ENCODE measurements at regions not wholly inside any gene's neighbourhood (a gene's known extent, or its start where the extent isn't known, plus 50 kb on each side); places are given as distances from the start of the nearest gene placed in this dataset.
"Not testable (repeated sequence)": the region's sequence is repeated elsewhere in the genome, so short reads cannot be mapped to it uniquely, and the experiment has no call there.

GRCh38 chr15:66635817-66636216 lies 66.2 kb upstream of the SMAD6 start:
- DNase-seq, result no peak

DNA sequence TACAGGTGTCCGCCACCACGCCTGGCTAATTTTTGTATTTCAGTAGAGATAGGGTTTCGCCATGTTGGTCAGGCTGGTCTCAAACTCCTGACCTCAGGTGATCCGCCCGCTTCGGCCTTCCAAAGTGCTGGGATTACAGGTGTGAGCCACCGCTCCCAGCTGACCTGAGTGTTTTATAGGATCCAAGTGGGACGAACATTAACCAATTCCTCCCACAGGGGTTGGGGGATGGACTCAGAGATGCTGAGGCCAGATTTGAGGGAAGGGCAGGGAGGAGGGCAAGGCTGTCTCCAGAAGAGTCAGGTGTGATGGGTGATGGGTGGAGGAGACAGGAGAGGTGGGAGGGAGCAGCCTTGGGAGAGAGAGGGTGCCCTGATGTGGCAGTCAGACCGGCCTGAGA lies 65.0 kb upstream of the SMAD6 start:
- DNase-seq, result not testable (repeated sequence)

GRCh38 chr15:66638377-66638776 lies 63.7 kb upstream of the SMAD6 start:
- no peak for DNase-seq

DNA sequence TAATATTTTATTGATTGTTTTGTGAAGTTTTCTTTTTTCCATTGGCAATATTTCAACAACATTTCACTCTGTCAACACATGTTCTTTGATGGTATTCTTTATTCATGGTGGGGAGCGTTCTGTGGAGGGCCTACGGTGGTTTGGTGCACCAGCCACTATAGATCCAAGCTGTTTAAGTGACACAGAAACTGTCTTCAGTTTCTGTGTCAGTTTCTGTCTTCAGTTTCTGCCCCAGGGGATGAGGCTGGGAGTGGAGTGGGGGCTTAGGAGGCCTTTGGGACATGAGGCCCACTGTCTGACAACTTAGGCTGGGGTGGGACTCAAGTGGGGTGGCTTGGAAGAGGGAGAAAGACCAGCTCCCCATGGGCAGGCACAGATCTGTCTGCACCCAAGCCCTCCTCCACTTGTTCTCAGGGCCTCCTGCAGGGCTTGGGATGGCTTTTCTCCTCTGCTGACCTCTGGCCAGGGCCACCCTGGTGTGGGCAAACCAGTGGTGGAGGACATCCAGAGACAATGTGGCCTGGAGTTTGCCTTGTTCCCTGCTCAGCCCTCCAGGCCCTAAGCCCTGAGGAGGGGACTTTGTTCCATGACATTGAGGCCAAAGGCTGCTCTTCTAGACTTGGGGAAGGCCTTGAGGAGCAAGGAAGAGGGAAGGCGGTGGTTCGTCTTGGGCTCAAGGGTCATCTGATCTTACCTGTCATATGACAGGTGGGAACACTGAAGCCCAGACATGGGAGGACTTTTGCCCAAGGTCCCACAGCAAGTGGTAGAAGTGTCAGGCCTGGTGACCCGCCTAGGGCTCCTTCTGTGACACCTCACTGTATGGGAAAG lies 60.3 kb upstream of the SMAD6 start:
- no peak for DNase-seq

- no peak for DNase-seq
Observed at GRCh38 chr15:66642514-66642913, 59.5 kb upstream of the SMAD6 start.

- no peak for DNase-seq
Observed at GRCh38 chr15:66643033-66643432, 59.0 kb upstream of the SMAD6 start.

DNA sequence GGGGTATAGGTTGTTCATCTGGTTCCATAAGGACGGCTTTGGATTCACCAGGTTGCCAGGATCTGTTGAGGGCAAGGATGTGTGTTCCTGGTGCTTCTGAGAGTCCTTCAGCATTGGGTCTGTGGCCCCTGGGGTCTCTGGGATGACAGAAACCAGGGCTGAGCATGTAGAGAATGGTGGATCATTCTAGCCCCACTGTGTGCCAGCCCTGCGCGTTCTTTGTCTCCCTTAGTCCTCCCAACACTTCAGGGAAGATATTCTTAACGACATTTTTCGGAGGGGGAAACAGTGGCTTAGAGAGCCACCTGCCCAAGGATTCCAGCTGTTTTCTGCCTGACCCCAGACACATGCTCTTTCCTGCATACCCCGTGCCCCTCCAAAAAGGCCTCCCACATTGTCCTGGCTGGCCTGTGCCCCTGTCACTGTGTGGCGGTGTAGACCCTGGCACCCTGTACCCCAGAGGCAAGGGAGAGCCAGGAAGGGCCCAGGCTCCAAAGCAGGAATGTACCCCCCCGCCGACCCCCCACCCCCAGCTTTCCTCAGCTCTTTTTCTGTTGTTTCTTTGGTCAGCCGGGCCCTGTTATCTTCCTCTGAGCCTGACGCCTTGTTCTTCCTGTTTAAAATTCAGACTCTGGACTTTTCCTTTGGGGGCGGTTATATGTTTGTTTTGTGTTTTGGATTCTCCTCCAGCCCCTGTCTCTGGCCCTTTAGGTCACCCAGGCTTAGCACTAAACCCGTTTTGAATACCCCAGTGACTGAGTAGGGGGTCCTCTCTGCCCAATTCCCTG lies 57.8 kb upstream of the SMAD6 start:
- DNase-seq, result no peak

GRCh38 chr15:66644869-66645268 lies 57.2 kb upstream of the SMAD6 start:
- no peak for DNase-seq

- no peak for DNase-seq
Observed at GRCh38 chr15:66646308-66646707, 55.7 kb upstream of the SMAD6 start.

DNA sequence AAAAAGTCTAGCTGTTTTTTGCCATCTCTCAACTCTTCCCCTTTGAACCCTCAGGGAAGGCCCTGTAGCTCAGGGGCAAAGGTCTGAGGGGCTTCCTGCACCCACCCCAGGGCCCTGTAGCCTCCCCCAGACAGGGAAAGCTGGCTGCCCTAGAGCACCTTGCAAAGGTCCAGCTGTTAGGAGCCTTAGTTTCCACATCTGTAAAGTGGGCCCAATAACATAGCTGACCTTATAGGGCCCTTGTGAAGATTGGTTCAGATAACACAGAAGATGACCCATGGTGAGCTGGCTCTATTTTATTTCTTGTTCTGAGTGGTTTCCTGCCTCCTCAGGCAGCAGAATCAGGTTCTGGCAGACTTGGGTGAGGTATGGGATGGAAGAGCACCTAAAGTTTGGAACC lies 55.2 kb upstream of the SMAD6 start:
- DNase-seq, result no peak

DNA sequence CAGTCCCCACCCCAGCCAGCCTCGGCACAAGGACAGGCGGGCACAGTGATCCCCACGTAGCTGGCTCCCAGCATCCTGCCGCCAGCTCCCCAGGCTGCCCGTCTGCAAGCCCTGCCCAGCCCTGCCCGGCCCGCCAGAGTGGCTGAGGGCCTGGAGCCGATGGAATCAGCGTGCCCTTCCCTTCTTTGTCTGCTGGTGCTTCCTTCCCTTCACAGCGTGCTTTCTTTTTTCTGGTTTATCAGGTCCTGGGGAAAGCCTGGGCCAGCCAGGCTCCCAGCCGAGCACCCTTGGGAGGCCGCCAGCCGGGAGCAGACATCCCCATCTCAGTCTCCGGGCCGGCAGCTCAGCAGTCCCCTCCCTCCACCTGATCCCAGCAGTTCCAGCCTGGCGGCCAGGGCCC lies 54.7 kb upstream of the SMAD6 start:
- DNase-seq, result no peak

GRCh38 chr15:66648588-66648987 lies 53.4 kb upstream of the SMAD6 start:
- no peak for DNase-seq

DNA sequence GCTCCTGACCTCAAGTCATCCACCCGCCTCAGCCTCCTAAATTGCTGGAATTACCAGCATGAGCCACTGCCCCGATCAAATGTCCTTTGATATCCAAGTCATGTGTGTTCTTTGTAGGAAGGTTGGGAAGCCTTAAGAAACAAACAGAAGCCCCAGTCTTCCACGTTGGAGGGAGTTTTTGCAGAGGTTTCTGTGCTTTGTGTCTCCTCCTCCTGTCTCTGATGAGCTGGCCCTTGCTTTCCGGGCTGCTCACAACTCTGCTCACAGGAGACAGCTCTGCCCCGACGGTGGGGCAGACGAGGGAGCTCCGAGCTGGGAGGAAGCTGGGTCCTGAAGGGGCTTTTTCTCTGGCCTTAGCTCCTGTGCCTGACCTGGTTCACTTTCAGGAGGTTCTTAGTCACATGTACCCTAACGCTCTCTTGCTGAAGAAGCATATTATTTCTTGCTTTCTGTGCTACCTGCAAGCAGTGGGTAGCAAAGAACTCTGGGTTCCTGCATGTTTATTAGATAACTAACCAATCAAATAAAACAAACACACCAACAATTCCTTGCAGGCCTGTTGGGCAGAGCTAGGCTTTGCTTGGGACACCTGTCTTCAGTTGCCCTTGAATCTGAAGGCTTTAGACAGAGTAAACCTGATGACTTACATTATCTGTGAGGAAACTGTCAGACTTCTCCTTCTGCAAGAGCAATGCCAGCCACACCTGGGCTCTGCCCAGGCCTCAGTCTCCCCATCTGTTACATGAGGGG lies 52.6 kb upstream of the SMAD6 start:
- no peak for DNase-seq

DNA sequence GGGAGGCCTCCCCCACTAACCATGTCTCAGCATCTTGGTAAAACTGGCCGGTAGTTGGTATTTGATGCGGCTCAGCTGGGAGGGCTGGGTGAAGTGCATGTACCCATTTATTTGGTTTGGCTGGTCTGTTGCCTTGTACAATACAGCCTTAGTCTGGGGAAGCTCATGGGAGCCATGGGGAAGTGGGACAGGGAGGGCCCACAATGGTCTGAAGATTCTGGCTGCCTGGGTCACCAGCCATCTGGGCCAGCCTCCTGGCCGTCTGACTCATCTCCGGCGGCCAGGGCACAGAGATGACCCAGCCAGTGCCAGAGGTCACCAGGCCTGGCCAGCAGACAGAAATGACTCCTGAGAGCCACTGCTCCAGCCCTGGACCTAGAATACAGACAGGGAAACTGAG lies 51.6 kb upstream of the SMAD6 start:
- DNase-seq, result no peak

- DNase-seq, result no peak
Observed at GRCh38 chr15:66651198-66651597, 50.8 kb upstream of the SMAD6 start.

DNA sequence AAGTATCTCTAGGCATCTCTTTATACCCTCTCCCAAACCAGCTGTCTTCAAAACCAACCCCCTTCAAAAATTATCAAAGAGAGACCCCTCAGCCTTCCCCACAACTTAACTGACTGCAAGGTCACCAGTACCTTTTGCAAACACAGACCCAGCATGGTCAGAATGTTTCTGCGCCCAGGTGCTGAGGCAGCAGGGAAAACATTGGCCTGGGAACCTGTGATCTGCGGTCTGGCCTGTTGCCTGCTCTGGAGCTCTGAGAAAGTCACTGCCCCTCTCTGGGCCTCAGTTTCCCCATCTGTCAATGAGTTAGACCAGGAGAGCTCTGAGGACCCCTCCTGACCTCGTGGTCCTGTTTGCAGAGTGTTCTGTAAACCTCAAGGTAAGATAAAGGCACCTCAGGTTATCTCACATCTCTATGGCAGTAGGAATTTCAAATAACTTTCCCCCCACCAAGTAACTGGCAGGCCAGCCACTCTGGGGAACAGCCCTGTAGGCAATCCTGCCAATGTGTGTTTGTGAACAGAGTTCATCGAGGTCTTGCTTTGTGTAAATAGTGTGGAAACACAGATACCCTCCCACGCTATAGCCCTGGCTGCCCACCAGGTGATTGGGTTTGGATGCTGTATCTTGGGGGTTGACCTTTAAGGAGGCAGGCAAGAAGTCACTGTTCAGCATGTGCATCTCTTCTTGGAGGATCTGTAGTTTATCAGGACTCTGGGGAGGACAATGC lies 50.0 kb upstream of the SMAD6 start:
- no peak for DNase-seq
